ENCODE measurements at regions not wholly inside any gene's neighbourhood (a gene's known extent, or its start where the extent isn't known, plus 50 kb on each side); places are given as distances from the start of the nearest gene placed in this dataset.

DNA sequence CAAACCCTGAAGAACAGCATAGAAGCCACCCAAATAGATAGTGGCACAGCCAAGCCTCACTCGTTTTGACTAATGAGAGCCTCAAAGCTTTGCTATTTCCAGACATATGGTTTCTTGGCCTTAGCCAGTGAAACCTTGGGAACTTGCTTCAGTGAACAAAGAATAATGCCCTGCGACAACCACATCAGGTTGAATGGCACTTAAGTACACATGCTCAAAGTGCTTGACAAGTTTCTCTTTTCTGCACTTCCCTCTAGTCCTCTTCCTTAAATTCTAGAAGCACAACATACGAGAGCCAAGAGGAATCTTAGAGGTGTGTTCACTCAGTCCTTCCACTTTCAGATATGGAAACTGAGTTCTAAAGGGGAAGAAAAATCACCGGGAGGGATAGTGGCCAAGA, 258.3 kb downstream of the HAUS1 start:
- ChIA-PET CTCF (no interaction called here), POLR2A (no interaction called here)
- no peak overlapping the region for H3K4me3 Mint-ChIP-seq
- no peaks in the 10 kb centered on the region for H3K27me3 ChIP-seq (ENCODE audit: control insufficient read depth in 1 of 2, insufficient read depth in 2 of 2, low read length in 2 of 2)
- H3K4me3 ChIP-seq (ENCODE audit: low read length), result no peak overlapping the region
- H3K9me3 Mint-ChIP-seq, result no peaks in the 10 kb centered on the region
- TF ChIP-seq, protein P1, sequence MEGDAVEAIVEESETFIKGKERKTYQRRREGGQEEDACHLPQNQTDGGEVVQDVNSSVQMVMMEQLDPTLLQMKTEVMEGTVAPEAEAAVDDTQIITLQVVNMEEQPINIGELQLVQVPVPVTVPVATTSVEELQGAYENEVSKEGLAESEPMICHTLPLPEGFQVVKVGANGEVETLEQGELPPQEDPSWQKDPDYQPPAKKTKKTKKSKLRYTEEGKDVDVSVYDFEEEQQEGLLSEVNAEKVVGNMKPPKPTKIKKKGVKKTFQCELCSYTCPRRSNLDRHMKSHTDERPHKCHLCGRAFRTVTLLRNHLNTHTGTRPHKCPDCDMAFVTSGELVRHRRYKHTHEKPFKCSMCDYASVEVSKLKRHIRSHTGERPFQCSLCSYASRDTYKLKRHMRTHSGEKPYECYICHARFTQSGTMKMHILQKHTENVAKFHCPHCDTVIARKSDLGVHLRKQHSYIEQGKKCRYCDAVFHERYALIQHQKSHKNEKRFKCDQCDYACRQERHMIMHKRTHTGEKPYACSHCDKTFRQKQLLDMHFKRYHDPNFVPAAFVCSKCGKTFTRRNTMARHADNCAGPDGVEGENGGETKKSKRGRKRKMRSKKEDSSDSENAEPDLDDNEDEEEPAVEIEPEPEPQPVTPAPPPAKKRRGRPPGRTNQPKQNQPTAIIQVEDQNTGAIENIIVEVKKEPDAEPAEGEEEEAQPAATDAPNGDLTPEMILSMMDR (IDR thresholded peaks at IDR 0.05), result no peak
- no peaks in the 10 kb centered on the region for H3K4me1 Mint-ChIP-seq (ENCODE audit: low read depth)
- ATAC-seq (ENCODE audit: poor library complexity), result no peak
- H3K36me3 ChIP-seq (ENCODE audit: insufficient read depth, low read length), result no peaks in the 10 kb centered on the region
- intact Hi-C loops (cut with DNase I, micrococcal nuclease), result no loop called here
- no peaks in the 10 kb centered on the region for H3K27me3 Mint-ChIP-seq
- no peak overlapping the region for H3K27ac ChIP-seq (ENCODE audit: low read depth in 1 of 2, low read length in 2 of 2)
- DNase-seq, result no peak
- H3K9me3 ChIP-seq (ENCODE audit: control insufficient read depth in 1 of 2, insufficient read depth in 1 of 2, low read length in 2 of 2), result peaks cover 0 to 10% of the 10 kb centered on the region in 2 experiments
- H3K36me3 Mint-ChIP-seq (ENCODE audit: low read depth), result no peaks in the 10 kb centered on the region
- H3K27ac Mint-ChIP-seq, result no peak overlapping the region
- H3K4me1 ChIP-seq (ENCODE audit: insufficient read depth, low read length), result no peaks in the 10 kb centered on the region

DNA sequence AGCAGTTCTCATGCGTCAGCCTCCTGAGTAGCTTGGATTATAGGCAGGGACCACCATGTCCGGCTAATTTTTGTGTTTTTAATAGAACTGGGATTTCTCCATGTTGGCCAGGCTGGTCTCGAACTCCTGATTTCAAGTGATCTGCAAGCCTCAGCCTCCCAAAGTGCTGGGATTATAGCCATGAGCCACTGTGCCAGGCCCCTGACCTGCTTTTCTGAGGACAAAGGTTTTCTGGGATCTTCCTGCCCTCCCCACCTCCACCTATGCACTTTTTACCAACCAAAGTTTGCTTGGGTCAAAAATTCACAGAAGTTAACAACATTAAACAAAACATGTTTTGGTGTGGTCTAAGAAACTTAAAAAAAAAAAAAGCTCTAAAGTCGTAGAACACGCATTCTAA, 259.9 kb downstream of the HAUS1 start:
- TF ChIP-seq, protein P1 (IDR thresholded peaks at IDR 0.05), result no peak
- Histone ChIP-seq H3K9me3 (ENCODE audit: control insufficient read depth in 1 of 2, insufficient read depth in 1 of 2, low read length in 2 of 2) (peaks cover 0 to 10% of the 10 kb centered on the region in 2 experiments), H3K4me1 (ENCODE audit: insufficient read depth, low read length) (no peaks in the 10 kb centered on the region), H3K36me3 (ENCODE audit: insufficient read depth, low read length) (no peaks in the 10 kb centered on the region), H3K27me3 (ENCODE audit: control insufficient read depth in 1 of 2, insufficient read depth in 2 of 2, low read length in 2 of 2) (no peaks in the 10 kb centered on the region), H3K4me3 (ENCODE audit: low read length) (no peak overlapping the region), H3K27ac (ENCODE audit: low read depth in 1 of 2, low read length in 2 of 2) (no peak overlapping the region)
- intact Hi-C loops (cut with DNase I, micrococcal nuclease), result no loop called here
- DNase-seq (no peak), ATAC-seq (ENCODE audit: poor library complexity) (no peak)
- ChIA-PET POLR2A (no interaction called here), CTCF (no interaction called here)
- no peak overlapping the region for H3K27ac Mint-ChIP-seq
- no peaks in the 10 kb centered on the region for H3K9me3 Mint-ChIP-seq
- H3K27me3 Mint-ChIP-seq, result no peaks in the 10 kb centered on the region
- H3K36me3 Mint-ChIP-seq (ENCODE audit: low read depth), result no peaks in the 10 kb centered on the region
- H3K4me3 Mint-ChIP-seq, result no peak overlapping the region
- no peaks in the 10 kb centered on the region for H3K4me1 Mint-ChIP-seq (ENCODE audit: low read depth)

DNA sequence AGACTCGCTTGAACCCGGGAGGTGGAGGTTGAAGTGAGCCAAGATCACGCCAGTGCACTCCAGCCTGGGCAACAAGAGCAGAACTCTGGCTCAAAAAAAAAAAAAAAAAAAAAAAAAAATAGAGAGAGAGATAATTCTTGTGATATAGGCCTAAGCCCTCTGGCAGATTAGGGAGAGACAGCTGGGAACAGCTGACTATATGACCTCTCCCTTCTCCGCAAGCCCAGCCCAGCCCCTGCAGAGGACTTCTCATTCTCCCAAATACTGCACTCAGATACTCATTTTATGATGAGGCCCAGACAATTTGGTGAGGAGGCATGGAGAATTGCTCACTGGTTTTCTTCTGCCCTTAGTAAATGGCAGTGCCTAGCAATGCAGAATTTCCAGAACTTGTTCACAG, 262.0 kb downstream of the HAUS1 start:
- ChIA-PET POLR2A (no interaction called here), CTCF (no interaction called here)
- Histone ChIP-seq H3K36me3 (ENCODE audit: insufficient read depth, low read length) (no peaks in the 10 kb centered on the region), H3K27ac (ENCODE audit: low read depth in 1 of 2, low read length in 2 of 2) (no peak overlapping the region), H3K4me3 (ENCODE audit: low read length) (no peak overlapping the region), H3K4me1 (ENCODE audit: insufficient read depth, low read length) (no peaks in the 10 kb centered on the region), H3K9me3 (ENCODE audit: control insufficient read depth in 1 of 2, insufficient read depth in 1 of 2, low read length in 2 of 2) (no peaks in the 10 kb centered on the region), H3K27me3 (ENCODE audit: control insufficient read depth in 1 of 2, insufficient read depth in 2 of 2, low read length in 2 of 2) (no peaks in the 10 kb centered on the region)
- Mint-ChIP-seq H3K4me1 (ENCODE audit: low read depth) (no peaks in the 10 kb centered on the region), H3K27ac (no peak overlapping the region), H3K4me3 (no peak overlapping the region), H3K27me3 (no peaks in the 10 kb centered on the region), H3K9me3 (no peaks in the 10 kb centered on the region), H3K36me3 (ENCODE audit: low read depth) (no peaks in the 10 kb centered on the region)
- intact Hi-C loops (cut with DNase I, micrococcal nuclease), result no loop called here
- no peak for ATAC-seq (ENCODE audit: poor library complexity)
- no peak for DNase-seq
- TF ChIP-seq, protein P1 (IDR thresholded peaks at IDR 0.05), result no peak

All from CD4-positive, alpha-beta T cell (primary cell).